Mammary epithelial cell (primary cell): ENCODE measurements at regions not wholly inside any gene's neighbourhood (a gene's known extent, or its start where the extent isn't known, plus 50 kb on each side); places are given as distances from the start of the nearest gene placed in this dataset.

Experiments used
- EZH2 ChIP-seq: IDR thresholded peaks from 2 replicates; pipeline ENCODE4 v1.6.1; 2012; ENCODE audit warnings: low read length, inconsistent platforms, borderline replicate concordance
- TF ChIP-seq, protein P1 (sequence below), 2 donors: IDR thresholded peaks in 1 of 2; conservative IDR thresholded peaks in 1 of 2; 2 replicates each; pipeline ENCODE4 v1.5.1; 2011 to 2012; ENCODE audit warnings: inconsistent platforms in 2 of 2, low read length in 2 of 2, mild to moderate bottlenecking in 2 of 2, control low read depth in 1 of 2, low read depth in 1 of 2; ENCODE audit not compliant: insufficient read depth in 1 of 2; ENCODE audit errors: extremely low read depth in 1 of 2

DNA sequence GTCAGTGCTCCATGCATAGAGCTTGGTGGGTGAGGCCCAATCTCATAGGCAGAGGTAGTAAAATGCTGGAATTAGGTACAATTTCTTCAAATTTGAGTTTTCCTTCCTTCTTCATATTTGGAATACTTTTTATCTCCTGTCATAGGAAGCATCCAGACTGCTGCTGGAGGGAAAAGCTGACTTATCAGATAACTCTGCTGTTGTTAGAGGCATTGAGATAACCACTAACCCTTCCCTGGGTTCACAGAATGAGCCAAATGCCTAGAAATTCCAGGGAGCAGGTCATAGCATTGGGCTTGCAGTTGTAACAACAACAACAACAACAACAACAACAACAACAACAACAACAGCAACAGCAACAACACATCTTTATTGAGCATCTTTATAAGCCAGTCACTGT, 332.7 kb downstream of the PDCD6IP start:
- TF ChIP-seq, protein P1, sequence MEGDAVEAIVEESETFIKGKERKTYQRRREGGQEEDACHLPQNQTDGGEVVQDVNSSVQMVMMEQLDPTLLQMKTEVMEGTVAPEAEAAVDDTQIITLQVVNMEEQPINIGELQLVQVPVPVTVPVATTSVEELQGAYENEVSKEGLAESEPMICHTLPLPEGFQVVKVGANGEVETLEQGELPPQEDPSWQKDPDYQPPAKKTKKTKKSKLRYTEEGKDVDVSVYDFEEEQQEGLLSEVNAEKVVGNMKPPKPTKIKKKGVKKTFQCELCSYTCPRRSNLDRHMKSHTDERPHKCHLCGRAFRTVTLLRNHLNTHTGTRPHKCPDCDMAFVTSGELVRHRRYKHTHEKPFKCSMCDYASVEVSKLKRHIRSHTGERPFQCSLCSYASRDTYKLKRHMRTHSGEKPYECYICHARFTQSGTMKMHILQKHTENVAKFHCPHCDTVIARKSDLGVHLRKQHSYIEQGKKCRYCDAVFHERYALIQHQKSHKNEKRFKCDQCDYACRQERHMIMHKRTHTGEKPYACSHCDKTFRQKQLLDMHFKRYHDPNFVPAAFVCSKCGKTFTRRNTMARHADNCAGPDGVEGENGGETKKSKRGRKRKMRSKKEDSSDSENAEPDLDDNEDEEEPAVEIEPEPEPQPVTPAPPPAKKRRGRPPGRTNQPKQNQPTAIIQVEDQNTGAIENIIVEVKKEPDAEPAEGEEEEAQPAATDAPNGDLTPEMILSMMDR (conservative IDR thresholded peaks at IDR 0.05 in 1 of 2, IDR thresholded peaks at IDR 0.05 in 1 of 2; ENCODE audit: extremely low read depth in 1 of 2, insufficient read depth in 1 of 2, low read depth in 1 of 2, low read length in 2 of 2) = no peak
- TF ChIP-seq EZH2 = no peak
